PFSK-1 (cell line): ENCODE measurements at regions not wholly inside any gene's neighbourhood (a gene's known extent, or its start where the extent isn't known, plus 50 kb on each side); places are given as distances from the start of the nearest gene placed in this dataset.

Source experiments
- FOXP2 ChIP-seq: optimal IDR thresholded peaks from 2 replicates; pipeline ENCODE3; 2011; ENCODE audit warnings: borderline replicate concordance, control low read depth, inconsistent platforms; ENCODE audit not compliant: insufficient read depth; ENCODE audit errors: extremely low read length, extremely low read depth
- POLR2AphosphoS5 ChIP-seq: IDR thresholded peaks from 2 replicates; pipeline ENCODE4 v1.6.1; 2012; ENCODE audit warnings: low read depth, mild to moderate bottlenecking, control low read depth, low read length, moderate library complexity
- REST ChIP-seq, 2 experiments: IDR thresholded peaks; 2 replicates each; pipeline versions ENCODE4 v1.6.1 to v1.8.0; 2011 to 2012; ENCODE audit warnings: low read depth in 2 of 2, low read length in 2 of 2, control low read depth in 1 of 2, inconsistent platforms in 1 of 2, mild to moderate bottlenecking in 1 of 2, moderate library complexity in 1 of 2; ENCODE audit not compliant: insufficient read depth in 1 of 2
- SIN3A ChIP-seq: IDR thresholded peaks from 2 replicates; pipeline ENCODE4 v1.6.1; 2012; ENCODE audit warnings: mild to moderate bottlenecking, low read length, moderate library complexity, borderline replicate concordance; ENCODE audit not compliant: insufficient read depth
- TAF1 ChIP-seq: IDR thresholded peaks from 2 replicates; pipeline ENCODE4 v1.6.1; 2012; ENCODE audit warnings: low read length, control low read depth, borderline replicate concordance; ENCODE audit not compliant: insufficient read depth

GRCh38 chr4:114472269-114473032, 126.2 kb upstream of the UGT8 start:
- no peak for TF ChIP-seq FOXP2
- no peak for TF ChIP-seq SIN3A
- no peak for TF ChIP-seq REST (IDR thresholded peaks at IDR 0.05; ENCODE audit: insufficient read depth in 1 of 2, low read depth in 2 of 2, low read length in 2 of 2)
- TF ChIP-seq TAF1: no peak
- no peak for TF ChIP-seq POLR2AphosphoS5

GRCh38 chr4:114474188-114474800, 124.3 kb upstream of the UGT8 start:
- TF ChIP-seq TAF1 (no peak), FOXP2 (no peak), SIN3A (no peak), POLR2AphosphoS5 (no peak), REST (IDR thresholded peaks at IDR 0.05; ENCODE audit: insufficient read depth in 1 of 2, low read depth in 2 of 2, low read length in 2 of 2) (no peak)

GRCh38 chr4:114476310-114476709, 122.3 kb upstream of the UGT8 start:
- TF ChIP-seq TAF1 (no peak), REST (IDR thresholded peaks at IDR 0.05; ENCODE audit: insufficient read depth in 1 of 2, low read depth in 2 of 2, low read length in 2 of 2) (no peak), SIN3A (no peak)

GRCh38 chr4:114479595-114479994, 119.0 kb upstream of the UGT8 start:
- TF ChIP-seq SIN3A (no peak), POLR2AphosphoS5 (no peak), FOXP2 (no peak), TAF1 (no peak), REST (IDR thresholded peaks at IDR 0.05; ENCODE audit: insufficient read depth in 1 of 2, low read depth in 2 of 2, low read length in 2 of 2) (no peak)

- TF ChIP-seq REST (IDR thresholded peaks at IDR 0.05; ENCODE audit: insufficient read depth in 1 of 2, low read depth in 2 of 2, low read length in 2 of 2): no peak
- no peak for TF ChIP-seq TAF1
- no peak for TF ChIP-seq FOXP2
- no peak for TF ChIP-seq POLR2AphosphoS5
- TF ChIP-seq SIN3A: no peak
Observed at GRCh38 chr4:114481856-114482255, 116.8 kb upstream of the UGT8 start.
